Activated naive CD8-positive, alpha-beta T cell treated with anti-CD3 and anti-CD28 coated beads for 36 hours (primary cell): ENCODE measurements at regions not wholly inside any gene's neighbourhood (a gene's known extent, or its start where the extent isn't known, plus 50 kb on each side); places are given as distances from the start of the nearest gene placed in this dataset.

Experiments
- DNase-seq: peaks from one replicate; pipeline ENCODE4 v3.0.0; 2021
- H3K27ac Mint-ChIP-seq: one replicate; pipeline ENCODE4 v1.8.0; 2022; ENCODE audit warnings: mild to moderate bottlenecking, moderate library complexity, mixed read lengths
- H3K27me3 Mint-ChIP-seq: one replicate; pipeline ENCODE4 v1.8.0; 2022; ENCODE audit warnings: mild to moderate bottlenecking, mixed read lengths
- H3K36me3 Mint-ChIP-seq: one replicate; pipeline ENCODE4 v1.8.0; 2021; ENCODE audit warnings: mild to moderate bottlenecking, mixed read lengths
- H3K4me1 Mint-ChIP-seq: one replicate; pipeline ENCODE4 v1.8.0; 2021; ENCODE audit warnings: mixed read lengths
- H3K4me3 Mint-ChIP-seq: one replicate; pipeline ENCODE4 v1.8.0; 2022; ENCODE audit warnings: mild to moderate bottlenecking, moderate library complexity, mixed read lengths
- H3K9me3 Mint-ChIP-seq: one replicate; pipeline ENCODE4 v1.8.0; 2022; ENCODE audit warnings: mixed read lengths

DNA sequence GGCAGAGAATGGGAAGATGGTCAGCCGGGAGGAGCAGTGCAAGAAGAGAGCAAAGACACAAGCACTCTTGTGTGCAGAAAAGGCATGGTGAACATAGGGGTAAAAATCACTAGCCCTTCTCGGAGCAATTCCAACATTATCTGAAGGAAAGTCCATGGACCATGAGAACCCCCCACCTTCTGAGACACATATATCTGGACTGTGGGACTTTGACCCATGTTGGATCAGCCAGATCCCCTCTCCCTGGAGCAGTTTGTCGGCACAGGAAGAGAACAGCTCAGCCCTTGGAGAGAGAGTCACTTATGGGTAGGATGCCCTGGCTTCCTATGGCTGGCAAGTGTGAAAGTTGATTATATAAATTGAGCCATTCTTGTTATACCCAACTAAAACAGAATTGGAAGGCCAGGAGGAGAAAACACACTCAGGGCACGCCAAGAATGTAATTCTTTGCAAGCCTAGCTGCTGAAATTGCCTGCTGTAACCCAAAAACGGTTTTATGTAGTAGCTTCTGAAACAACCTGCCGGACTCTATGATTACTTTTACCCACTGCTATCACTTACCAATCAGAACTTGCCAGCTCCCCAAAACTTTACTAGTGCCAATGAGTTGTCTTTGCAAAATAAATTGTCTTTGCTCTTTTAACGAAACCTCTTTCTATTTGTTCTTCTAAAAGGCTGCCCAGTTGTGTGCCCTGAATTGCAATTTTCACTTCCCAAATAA lies 62.8 kb upstream of the ZNF599 start:
- Mint-ChIP-seq H3K27me3 (peaks cover 3% of the 10 kb centered on the region), H3K27ac (no peak overlapping the region), H3K4me3 (no peak overlapping the region), H3K4me1 (peaks cover 14% of the 10 kb centered on the region), H3K36me3 (no peaks in the 10 kb centered on the region), H3K9me3 (no peaks in the 10 kb centered on the region)
- no peak for DNase-seq

GRCh38 chr19:34834472-34835061 lies 61.6 kb upstream of the ZNF599 start:
- no peak for DNase-seq
- H3K27me3 Mint-ChIP-seq = peaks cover 3% of the 10 kb centered on the region
- H3K36me3 Mint-ChIP-seq = no peaks in the 10 kb centered on the region
- H3K9me3 Mint-ChIP-seq = no peaks in the 10 kb centered on the region
- H3K4me1 Mint-ChIP-seq = peaks cover 14% of the 10 kb centered on the region
- H3K4me3 Mint-ChIP-seq = no peak overlapping the region
- H3K27ac Mint-ChIP-seq = no peak overlapping the region

- Mint-ChIP-seq H3K4me1 (peaks cover 5% of the 10 kb centered on the region), H3K36me3 (no peaks in the 10 kb centered on the region), H3K27me3 (no peaks in the 10 kb centered on the region), H3K4me3 (no peak overlapping the region), H3K9me3 (no peaks in the 10 kb centered on the region), H3K27ac (no peak overlapping the region)
- no peak for DNase-seq
Measured at GRCh38 chr19:34832581-34833112, 59.6 kb upstream of the ZNF599 start.

DNA sequence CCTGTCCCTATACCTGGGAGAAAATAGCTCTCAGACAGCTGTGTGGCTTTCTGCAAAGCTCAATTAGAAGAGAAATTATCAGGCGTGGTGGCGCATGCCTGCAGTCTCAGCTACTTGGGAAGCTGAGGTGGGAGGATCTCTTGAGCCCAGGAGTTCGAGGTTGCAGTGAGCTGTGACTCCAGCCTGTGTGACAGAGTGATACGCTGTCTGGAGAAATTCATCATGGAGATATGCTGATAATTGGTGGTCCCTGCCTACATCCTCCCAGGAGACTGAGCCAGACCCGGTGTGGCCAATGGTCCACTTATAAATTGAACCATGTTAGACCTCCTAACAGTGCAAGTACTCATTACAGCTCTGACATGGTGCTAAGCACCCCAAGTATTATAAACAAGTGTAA lies 58.7 kb upstream of the ZNF599 start:
- no peak overlapping the region for H3K4me3 Mint-ChIP-seq
- H3K9me3 Mint-ChIP-seq = no peaks in the 10 kb centered on the region
- no peak overlapping the region for H3K27ac Mint-ChIP-seq
- no peaks in the 10 kb centered on the region for H3K4me1 Mint-ChIP-seq
- H3K27me3 Mint-ChIP-seq = no peaks in the 10 kb centered on the region
- H3K36me3 Mint-ChIP-seq = no peaks in the 10 kb centered on the region
- DNase-seq = no peak

GRCh38 chr19:34828156-34828555 lies 55.1 kb upstream of the ZNF599 start:
- H3K9me3 Mint-ChIP-seq = peaks cover 2% of the 10 kb centered on the region
- H3K36me3 Mint-ChIP-seq = no peaks in the 10 kb centered on the region
- DNase-seq = no peak
- no peak overlapping the region for H3K4me3 Mint-ChIP-seq
- H3K27me3 Mint-ChIP-seq = no peaks in the 10 kb centered on the region
- no peaks in the 10 kb centered on the region for H3K4me1 Mint-ChIP-seq
- H3K27ac Mint-ChIP-seq = no peak overlapping the region

- no peaks in the 10 kb centered on the region for H3K4me1 Mint-ChIP-seq
- no peak for DNase-seq
- H3K36me3 Mint-ChIP-seq = peaks cover 1% of the 10 kb centered on the region
- H3K27ac Mint-ChIP-seq = no peak overlapping the region
- no peaks in the 10 kb centered on the region for H3K27me3 Mint-ChIP-seq
- H3K9me3 Mint-ChIP-seq = peaks cover 2% of the 10 kb centered on the region
- no peak overlapping the region for H3K4me3 Mint-ChIP-seq
Measured at GRCh38 chr19:34825212-34825611, 52.2 kb upstream of the ZNF599 start.

DNA sequence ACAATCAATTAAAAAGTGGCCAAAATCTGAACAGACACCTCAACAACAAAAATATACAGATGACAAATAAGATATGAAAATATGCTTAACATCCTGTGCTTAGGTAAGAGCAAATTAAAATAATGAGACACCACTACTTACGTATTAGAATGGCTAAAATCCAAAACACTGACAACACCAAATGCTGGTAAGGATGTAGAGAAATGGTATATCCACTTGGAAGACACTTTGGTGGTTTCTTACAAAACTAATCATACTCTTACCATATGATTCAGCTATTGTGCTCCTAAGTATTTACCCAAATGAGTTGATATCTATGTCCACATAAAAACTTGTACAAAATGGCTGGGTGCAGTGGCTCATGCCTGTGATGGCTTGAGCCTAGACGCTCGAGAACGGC lies 51.7 kb upstream of the ZNF599 start:
- Mint-ChIP-seq H3K9me3 (peaks cover 2% of the 10 kb centered on the region), H3K27me3 (no peaks in the 10 kb centered on the region), H3K36me3 (peaks cover 5% of the 10 kb centered on the region), H3K4me1 (no peaks in the 10 kb centered on the region), H3K4me3 (no peak overlapping the region), H3K27ac (no peak overlapping the region)
- DNase-seq = no peak
